Glomerular visceral epithelial cell (primary cell): ENCODE measurements at regions not wholly inside any gene's neighbourhood (a gene's known extent, or its start where the extent isn't known, plus 50 kb on each side); places are given as distances from the start of the nearest gene placed in this dataset.
"Not testable (repeated sequence)": the region's sequence is repeated elsewhere in the genome, so short reads cannot be mapped to it uniquely, and the experiment has no call there.

Experiments
- DNase-seq: peaks from one replicate; pipeline ENCODE4 v3.0.0-alpha.2; 2016; ENCODE audit errors: extremely low spot score

GRCh38 chr10:34015700-34016099, 681.2 kb upstream of the NRP1 start:
- no peak for DNase-seq

- DNase-seq: no peak
Observed at GRCh38 chr10:34013235-34013634, 678.8 kb upstream of the NRP1 start.

- peak; percentile 52 for DNase-seq
Observed at GRCh38 chr10:34010891-34011290, 676.4 kb upstream of the NRP1 start.

GRCh38 chr10:34010228-34010627, 675.8 kb upstream of the NRP1 start:
- DNase-seq: not testable (repeated sequence)

GRCh38 chr10:34008656-34009055, 674.2 kb upstream of the NRP1 start:
- DNase-seq: no peak

GRCh38 chr10:34006471-34006870, 672.0 kb upstream of the NRP1 start:
- DNase-seq: no peak

GRCh38 chr10:34003561-34003960, 669.1 kb upstream of the NRP1 start:
- no peak for DNase-seq

GRCh38 chr10:34002896-34003295, 668.4 kb upstream of the NRP1 start:
- no peak for DNase-seq

- no peak for DNase-seq
Observed at GRCh38 chr10:34001831-34002230, 667.4 kb upstream of the NRP1 start.

- no peak for DNase-seq
Observed at GRCh38 chr10:34001087-34001580, 666.7 kb upstream of the NRP1 start.

GRCh38 chr10:33993917-33994316, 659.5 kb upstream of the NRP1 start:
- DNase-seq: no peak

GRCh38 chr10:33991924-33992323, 657.5 kb upstream of the NRP1 start:
- DNase-seq: no peak

- no peak for DNase-seq
Observed at GRCh38 chr10:33986515-33986914, 652.0 kb upstream of the NRP1 start.

GRCh38 chr10:33986016-33986415, 651.5 kb upstream of the NRP1 start:
- no peak for DNase-seq

- DNase-seq: no peak
Observed at GRCh38 chr10:33982995-33983394, 648.5 kb upstream of the NRP1 start.

- DNase-seq: no peak
Observed at GRCh38 chr10:33981301-33981700, 646.8 kb upstream of the NRP1 start.

GRCh38 chr10:33979195-33979594, 644.7 kb upstream of the NRP1 start:
- no peak for DNase-seq

- no peak for DNase-seq
Observed at GRCh38 chr10:33975481-33975880, 641.0 kb upstream of the NRP1 start.

GRCh38 chr10:33974976-33975478, 640.6 kb upstream of the NRP1 start:
- DNase-seq: no peak

GRCh38 chr10:33968983-33969382, 634.5 kb upstream of the NRP1 start:
- DNase-seq: no peak

GRCh38 chr10:33967606-33968120, 633.2 kb upstream of the NRP1 start:
- no peak for DNase-seq

- DNase-seq: no peak
Observed at GRCh38 chr10:33966946-33967345, 632.5 kb upstream of the NRP1 start.

- DNase-seq: no peak
Observed at GRCh38 chr10:33965795-33966581, 631.5 kb upstream of the NRP1 start.
